SK-N-SH treated with all-trans-retinoic acid at 6 μM for 48 hours (cell line): ENCODE measurements at regions not wholly inside any gene's neighbourhood (a gene's known extent, or its start where the extent isn't known, plus 50 kb on each side); places are given as distances from the start of the nearest gene placed in this dataset.

ENCODE experiments used
- ESRRG ChIP-seq: fragments of 250-450 bp; sonication (Bioruptor Pico); IDR thresholded peaks from 2 replicates; pipeline ENCODE4 v1.6.1; 2021; ENCODE audit warnings: mild to moderate bottlenecking
- GLIS3 ChIP-seq: fragments of 250-450 bp; sonication (Bioruptor Pico); IDR thresholded peaks from 2 replicates; pipeline ENCODE4 v1.5.0; 2020; ENCODE audit warnings: mild to moderate bottlenecking, moderate library complexity
- SNAI2 ChIP-seq: fragments of 250-450 bp; sonication (Bioruptor Pico); IDR thresholded peaks from 2 replicates; pipeline ENCODE4 v1.5.0; 2020; ENCODE audit warnings: mild to moderate bottlenecking, moderate library complexity
- ZC3H10 ChIP-seq: fragments of 250-450 bp; sonication (Bioruptor Pico); IDR thresholded peaks from 2 replicates; pipeline ENCODE4 v1.5.1; 2021; ENCODE audit warnings: mild to moderate bottlenecking, moderate library complexity
- ZNF70 ChIP-seq: fragments of 450-650 bp; formaldehyde crosslinking; IDR thresholded peaks from 2 replicates; pipeline ENCODE4 v1.5.0; 2020; ENCODE audit warnings: mild to moderate bottlenecking, moderate library complexity
- ZNF8 ChIP-seq: fragments of 450-650 bp; formaldehyde crosslinking; IDR thresholded peaks from 2 replicates; pipeline ENCODE4 v1.5.0; 2020; ENCODE audit warnings: mild to moderate bottlenecking, moderate library complexity

DNA sequence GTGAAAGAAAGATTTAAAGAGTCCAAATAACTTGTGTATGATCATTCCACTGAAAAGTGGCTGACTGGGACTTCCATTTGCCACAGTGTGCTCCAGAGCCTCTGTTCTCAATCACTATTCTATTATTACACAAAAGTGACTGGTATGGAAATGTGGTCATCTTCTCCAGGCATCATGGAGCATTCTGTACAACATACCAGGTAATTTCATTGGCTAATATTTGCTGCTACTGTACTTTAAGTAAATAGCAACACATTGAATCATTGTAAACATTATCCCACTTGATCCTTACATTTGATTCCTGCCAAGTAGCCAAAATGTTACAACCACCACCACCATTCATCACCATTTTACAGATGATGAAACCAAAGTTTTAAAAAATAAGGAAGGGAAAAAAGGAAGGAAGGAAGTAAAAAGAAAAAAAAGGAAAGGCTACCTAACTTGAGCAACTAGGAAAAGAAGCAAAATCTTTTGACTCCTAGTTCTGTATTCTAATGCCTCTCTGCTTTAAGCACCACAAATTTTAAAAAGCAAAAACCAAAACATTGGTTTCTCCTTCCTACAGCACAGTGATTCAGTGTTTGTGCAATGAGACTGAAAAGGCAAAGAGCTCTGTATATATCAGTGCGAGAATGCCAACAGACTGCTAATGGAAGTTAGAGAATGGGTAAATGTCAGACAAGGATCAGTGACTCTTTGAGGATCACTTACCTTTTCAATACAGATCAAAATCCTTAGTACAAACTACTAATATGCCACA, 361.4 kb upstream of the PTBP2 start:
- TF ChIP-seq ZC3H10: no peak
- no peak for TF ChIP-seq ZNF8
- TF ChIP-seq SNAI2 (CRISPR knock-in tag): no peak
- TF ChIP-seq GLIS3: no peak
- no peak for TF ChIP-seq ZNF70 (CRISPR knock-in tag)
- TF ChIP-seq ESRRG (CRISPR knock-in tag): no peak
